ENCODE measurements at regions not wholly inside any gene's neighbourhood (a gene's known extent, or its start where the extent isn't known, plus 50 kb on each side); places are given as distances from the start of the nearest gene placed in this dataset.
"Not testable (repeated sequence)": the region's sequence is repeated elsewhere in the genome, so short reads cannot be mapped to it uniquely, and the experiment has no call there.

DNA sequence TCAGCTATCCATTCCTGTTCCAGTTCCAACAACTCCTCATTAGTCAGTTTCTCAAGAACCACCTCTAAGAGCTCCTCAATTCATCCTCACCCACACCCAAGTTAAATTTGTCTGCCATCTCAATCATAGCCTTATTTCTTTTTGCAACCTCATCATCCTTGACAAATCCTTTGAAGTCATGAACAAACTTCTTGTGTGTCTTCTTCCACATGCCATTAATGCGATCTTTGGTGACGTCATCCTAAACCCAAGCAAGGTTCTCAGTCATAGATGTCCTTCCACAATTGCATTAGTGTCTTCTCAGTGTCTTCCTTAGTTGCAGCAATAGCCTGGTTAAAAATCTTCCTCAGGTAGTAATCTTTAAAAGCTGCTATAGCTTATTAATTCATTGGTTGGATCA, 71.2 kb upstream of the FSIP2 start:
- no peak for DNase-seq

DNA sequence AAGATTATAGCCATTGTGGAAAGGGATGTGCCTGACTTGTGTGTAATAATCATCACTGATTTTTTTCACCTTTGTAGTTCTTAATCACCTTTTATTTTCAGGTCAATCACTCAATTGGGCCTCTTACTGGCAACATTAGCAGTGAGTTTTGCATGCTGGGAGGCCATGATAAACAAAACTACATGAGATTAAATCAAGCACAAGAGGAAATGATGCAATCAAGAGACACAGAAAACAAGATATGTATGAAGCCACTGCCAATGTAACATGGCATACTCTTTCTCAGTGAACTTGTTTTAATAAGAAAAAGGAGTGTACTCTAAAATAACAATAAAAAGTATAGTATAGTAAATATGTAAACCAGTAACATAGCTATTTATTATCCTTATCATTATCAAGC, 69.9 kb upstream of the FSIP2 start:
- no peak for DNase-seq

DNA sequence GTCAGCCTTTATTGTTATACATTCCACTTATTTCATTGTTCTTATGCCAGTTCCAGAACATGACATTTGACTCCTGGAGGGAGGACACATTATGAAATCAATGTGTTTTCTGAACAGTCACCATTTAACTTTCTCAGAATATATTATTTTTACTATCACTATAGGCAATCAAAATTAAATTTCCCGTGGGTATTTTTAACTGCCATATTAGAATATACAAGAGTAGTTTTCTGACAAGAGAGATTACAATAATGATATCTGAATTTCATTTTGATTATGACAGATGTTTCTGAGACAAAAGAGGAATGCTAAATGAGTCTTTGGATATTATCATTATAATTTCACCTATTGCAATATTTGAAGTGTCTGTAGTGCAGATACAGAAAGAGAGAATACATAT, 64.4 kb upstream of the FSIP2 start:
- DNase-seq: no peak

DNA sequence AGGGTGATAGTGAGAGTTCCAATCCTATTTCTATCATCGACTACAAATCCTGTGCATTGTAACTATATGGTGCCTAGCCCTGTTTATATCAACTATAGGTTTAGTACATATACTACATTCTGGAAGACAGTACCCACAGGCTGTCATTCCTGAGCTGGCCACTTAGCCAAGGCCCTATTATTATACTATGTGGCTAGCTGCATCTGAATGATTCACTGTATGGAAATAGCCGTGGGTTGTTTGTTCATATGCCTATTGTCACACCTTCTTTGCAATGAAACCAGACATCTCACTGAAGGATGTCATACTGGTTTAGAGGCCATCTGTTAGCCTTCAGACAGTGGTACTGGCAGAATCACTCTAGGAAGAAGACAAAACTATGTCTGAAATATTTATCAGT, 62.3 kb upstream of the FSIP2 start:
- no peak for DNase-seq

DNA sequence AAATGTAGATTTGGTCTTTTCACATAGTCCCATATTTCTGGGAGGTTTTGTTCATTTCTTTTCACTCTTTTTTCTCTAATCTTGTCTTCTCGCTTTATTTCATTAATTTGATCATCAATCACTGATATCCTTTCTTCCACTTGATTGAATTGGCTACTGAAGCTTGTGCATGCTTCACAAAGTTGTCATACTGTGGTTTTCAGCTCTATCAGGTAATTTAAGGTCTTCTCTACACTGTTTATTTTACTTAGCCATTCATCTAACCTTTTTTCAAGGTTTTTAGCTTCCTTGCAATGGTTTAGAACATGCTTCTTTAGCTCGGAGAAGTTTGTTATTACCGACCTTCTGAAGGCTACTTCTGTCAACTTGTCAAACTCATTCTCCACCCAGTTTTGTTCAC, 51.6 kb upstream of the FSIP2 start:
- not testable (repeated sequence) for DNase-seq

DNA sequence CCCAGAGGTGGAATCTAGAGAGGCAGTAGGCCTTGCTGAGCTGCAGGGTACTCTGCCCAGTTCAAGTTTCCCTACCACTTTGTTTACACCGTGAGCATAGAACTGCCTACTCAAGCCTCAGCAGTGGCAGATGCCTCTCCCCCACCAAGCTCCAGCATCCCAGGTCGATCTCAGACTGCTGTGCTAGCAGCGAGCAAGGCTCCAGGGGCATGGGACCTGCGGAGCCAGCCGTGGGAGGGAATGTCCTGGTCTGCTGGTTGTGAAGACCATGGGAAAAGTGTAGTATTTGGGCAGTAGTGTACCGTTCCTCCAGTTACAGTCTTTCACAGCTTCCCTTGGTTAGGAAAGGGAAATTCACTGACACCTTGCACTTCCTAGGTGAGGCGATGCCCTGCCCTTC, 50.6 kb upstream of the FSIP2 start:
- DNase-seq: no peak

Measured in NCI-H1092 treated with DMSO at 0.1 percent for 48 hours (cell line).